Panc1 (cell line): ENCODE measurements at regions not wholly inside any gene's neighbourhood (a gene's known extent, or its start where the extent isn't known, plus 50 kb on each side); places are given as distances from the start of the nearest gene placed in this dataset.
"Not testable (repeated sequence)": the region's sequence is repeated elsewhere in the genome, so short reads cannot be mapped to it uniquely, and the experiment has no call there.

ENCODE experiments used
- CTCF ChIP-seq: fragments of 450-650 bp; IDR thresholded peaks from 2 replicates; pipeline ENCODE4 v1.5.1; 2017; ENCODE audit warnings: mild to moderate bottlenecking
- POLR2AphosphoS5 ChIP-seq: IDR thresholded peaks from 2 replicates; pipeline ENCODE4 v1.6.1; 2012; ENCODE audit warnings: mild to moderate bottlenecking, low read depth, low read length, moderate library complexity
- TCF7L2 ChIP-seq: IDR thresholded peaks from 2 replicates; pipeline ENCODE4 v1.6.1; 2011; ENCODE audit warnings: mild to moderate bottlenecking, low read depth, low read length, inconsistent platforms
- TF ChIP-seq, protein P1 (sequence below), 2 experiments: IDR thresholded peaks; 2 replicates each; pipeline ENCODE4 v1.6.1; 2011 to 2012; ENCODE audit warnings: low read depth in 2 of 2, control low read depth in 1 of 2, low read length in 1 of 2, mild to moderate bottlenecking in 1 of 2, moderate library complexity in 1 of 2; ENCODE audit not compliant: insufficient read depth in 1 of 2

GRCh38 chr14:106341161-106341560 lies 814.8 kb downstream of the TMEM121 start:
- TF ChIP-seq CTCF, POLR2AphosphoS5, TCF7L2: not testable (repeated sequence)
- TF ChIP-seq, protein P1, sequence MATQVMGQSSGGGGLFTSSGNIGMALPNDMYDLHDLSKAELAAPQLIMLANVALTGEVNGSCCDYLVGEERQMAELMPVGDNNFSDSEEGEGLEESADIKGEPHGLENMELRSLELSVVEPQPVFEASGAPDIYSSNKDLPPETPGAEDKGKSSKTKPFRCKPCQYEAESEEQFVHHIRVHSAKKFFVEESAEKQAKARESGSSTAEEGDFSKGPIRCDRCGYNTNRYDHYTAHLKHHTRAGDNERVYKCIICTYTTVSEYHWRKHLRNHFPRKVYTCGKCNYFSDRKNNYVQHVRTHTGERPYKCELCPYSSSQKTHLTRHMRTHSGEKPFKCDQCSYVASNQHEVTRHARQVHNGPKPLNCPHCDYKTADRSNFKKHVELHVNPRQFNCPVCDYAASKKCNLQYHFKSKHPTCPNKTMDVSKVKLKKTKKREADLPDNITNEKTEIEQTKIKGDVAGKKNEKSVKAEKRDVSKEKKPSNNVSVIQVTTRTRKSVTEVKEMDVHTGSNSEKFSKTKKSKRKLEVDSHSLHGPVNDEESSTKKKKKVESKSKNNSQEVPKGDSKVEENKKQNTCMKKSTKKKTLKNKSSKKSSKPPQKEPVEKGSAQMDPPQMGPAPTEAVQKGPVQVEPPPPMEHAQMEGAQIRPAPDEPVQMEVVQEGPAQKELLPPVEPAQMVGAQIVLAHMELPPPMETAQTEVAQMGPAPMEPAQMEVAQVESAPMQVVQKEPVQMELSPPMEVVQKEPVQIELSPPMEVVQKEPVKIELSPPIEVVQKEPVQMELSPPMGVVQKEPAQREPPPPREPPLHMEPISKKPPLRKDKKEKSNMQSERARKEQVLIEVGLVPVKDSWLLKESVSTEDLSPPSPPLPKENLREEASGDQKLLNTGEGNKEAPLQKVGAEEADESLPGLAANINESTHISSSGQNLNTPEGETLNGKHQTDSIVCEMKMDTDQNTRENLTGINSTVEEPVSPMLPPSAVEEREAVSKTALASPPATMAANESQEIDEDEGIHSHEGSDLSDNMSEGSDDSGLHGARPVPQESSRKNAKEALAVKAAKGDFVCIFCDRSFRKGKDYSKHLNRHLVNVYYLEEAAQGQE (IDR thresholded peaks at IDR 0.05; ENCODE audit: insufficient read depth in 1 of 2, low read depth in 2 of 2, low read length in 1 of 2): not testable (repeated sequence)
